WTC11 (cell line): ENCODE measurements at regions not wholly inside any gene's neighbourhood (a gene's known extent, or its start where the extent isn't known, plus 50 kb on each side); places are given as distances from the start of the nearest gene placed in this dataset.

Source experiments
- CTCF ChIP-seq: fragments of 200-600 bp; IDR thresholded peaks from 2 replicates; pipeline ENCODE4 v1.8.0; 2022; ENCODE audit warnings: antibody characterized with exemption
- E2F4 ChIP-seq: sonication (generic); formaldehyde crosslinking; IDR thresholded peaks from 2 replicates; pipeline ENCODE4 v1.8.1; 2022; ENCODE audit warnings: low read depth, mild to moderate bottlenecking, moderate library complexity, missing genetic modification reagents, borderline replicate concordance
- FOXJ3 ChIP-seq: sonication (generic); formaldehyde crosslinking; IDR thresholded peaks from 2 replicates; pipeline ENCODE4 v1.9.0; 2021; ENCODE audit warnings: missing genetic modification reagents, mild to moderate bottlenecking, borderline replicate concordance
- FOXP1 ChIP-seq: sonication (generic); formaldehyde crosslinking; IDR thresholded peaks from 2 replicates; pipeline ENCODE4 v1.8.0; 2022; ENCODE audit warnings: missing genetic modification reagents, mild to moderate bottlenecking, moderate library complexity, borderline replicate concordance
- JUN ChIP-seq: sonication (generic); formaldehyde crosslinking; IDR thresholded peaks from 2 replicates; pipeline ENCODE4 v1.8.0; 2023; ENCODE audit warnings: mild to moderate bottlenecking, missing genetic modification reagents
- MAX ChIP-seq: sonication (generic); formaldehyde crosslinking; IDR thresholded peaks from 2 replicates; pipeline ENCODE4 v1.8.0; 2022; ENCODE audit warnings: mild to moderate bottlenecking, missing genetic modification reagents
- SMAD3 ChIP-seq: sonication (generic); formaldehyde crosslinking; IDR thresholded peaks from 2 replicates; pipeline ENCODE4 v1.8.0; 2022; ENCODE audit warnings: missing genetic modification reagents, mild to moderate bottlenecking, borderline replicate concordance
- ZBTB21 ChIP-seq: sonication (generic); formaldehyde crosslinking; IDR thresholded peaks from 2 replicates; pipeline ENCODE4 v1.8.1; 2023; ENCODE audit warnings: mild to moderate bottlenecking, missing genetic modification reagents, borderline replicate concordance
- ZNF121 ChIP-seq: sonication (generic); formaldehyde crosslinking; IDR thresholded peaks from 2 replicates; pipeline ENCODE4 v1.8.0; 2023; ENCODE audit warnings: missing genetic modification reagents
- ZNF532 ChIP-seq: fragments of 250-450 bp; sonication (Bioruptor Pico); IDR thresholded peaks from 2 replicates; pipeline ENCODE4 v1.9.0; 2021; ENCODE audit warnings: mild to moderate bottlenecking, borderline replicate concordance

- TF ChIP-seq CTCF: no peak
- no peak for TF ChIP-seq SMAD3 (CRISPR knock-in tag)
- no peak for TF ChIP-seq ZNF121
- TF ChIP-seq MAX: no peak
- no peak for TF ChIP-seq JUN (CRISPR knock-in tag)
- no peak for TF ChIP-seq FOXJ3
- no peak for TF ChIP-seq FOXP1
- no peak for TF ChIP-seq ZNF532
- no peak for TF ChIP-seq E2F4 (CRISPR knock-in tag)
- no peak for TF ChIP-seq ZBTB21
These were observed 259.4 kb upstream of the CENPE start for GRCh38 chr4:103457566-103457965.
